WI38 (cell line): ENCODE measurements at regions not wholly inside any gene's neighbourhood (a gene's known extent, or its start where the extent isn't known, plus 50 kb on each side); places are given as distances from the start of the nearest gene placed in this dataset.

ENCODE experiments used
- H3K4me3 ChIP-seq: 2 replicates; pipeline ENCODE4 v1.5.1; 2011; ENCODE audit warnings: low read depth, mild to moderate bottlenecking, control low read depth, low read length
- TF ChIP-seq, protein P1 (sequence below): IDR thresholded peaks from 2 replicates; pipeline ENCODE4 v1.5.1; 2012; ENCODE audit warnings: low read depth, mild to moderate bottlenecking, control low read depth, low read length

DNA sequence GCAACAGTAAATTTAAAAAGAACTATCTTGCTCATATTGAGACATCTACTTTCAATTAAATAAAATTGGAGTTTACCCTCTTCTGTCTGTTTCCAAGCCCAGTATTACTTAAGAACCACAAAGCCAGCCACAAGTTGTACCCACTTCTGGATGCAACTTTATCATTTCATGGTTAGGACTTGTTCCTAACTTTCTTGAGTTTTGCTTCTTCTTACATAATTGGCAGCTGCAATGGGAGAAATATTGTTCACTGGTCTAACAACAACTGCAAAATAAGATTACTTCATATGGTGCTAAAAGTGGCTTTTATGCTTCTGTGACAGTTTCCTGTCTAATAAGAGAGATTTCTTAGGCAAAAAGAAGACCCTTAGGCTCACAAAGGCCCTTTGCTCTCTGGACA, 240.6 kb downstream of the OTOL1 start:
- no peak overlapping the region for H3K4me3 ChIP-seq
- TF ChIP-seq, protein P1, sequence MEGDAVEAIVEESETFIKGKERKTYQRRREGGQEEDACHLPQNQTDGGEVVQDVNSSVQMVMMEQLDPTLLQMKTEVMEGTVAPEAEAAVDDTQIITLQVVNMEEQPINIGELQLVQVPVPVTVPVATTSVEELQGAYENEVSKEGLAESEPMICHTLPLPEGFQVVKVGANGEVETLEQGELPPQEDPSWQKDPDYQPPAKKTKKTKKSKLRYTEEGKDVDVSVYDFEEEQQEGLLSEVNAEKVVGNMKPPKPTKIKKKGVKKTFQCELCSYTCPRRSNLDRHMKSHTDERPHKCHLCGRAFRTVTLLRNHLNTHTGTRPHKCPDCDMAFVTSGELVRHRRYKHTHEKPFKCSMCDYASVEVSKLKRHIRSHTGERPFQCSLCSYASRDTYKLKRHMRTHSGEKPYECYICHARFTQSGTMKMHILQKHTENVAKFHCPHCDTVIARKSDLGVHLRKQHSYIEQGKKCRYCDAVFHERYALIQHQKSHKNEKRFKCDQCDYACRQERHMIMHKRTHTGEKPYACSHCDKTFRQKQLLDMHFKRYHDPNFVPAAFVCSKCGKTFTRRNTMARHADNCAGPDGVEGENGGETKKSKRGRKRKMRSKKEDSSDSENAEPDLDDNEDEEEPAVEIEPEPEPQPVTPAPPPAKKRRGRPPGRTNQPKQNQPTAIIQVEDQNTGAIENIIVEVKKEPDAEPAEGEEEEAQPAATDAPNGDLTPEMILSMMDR: no peak

DNA sequence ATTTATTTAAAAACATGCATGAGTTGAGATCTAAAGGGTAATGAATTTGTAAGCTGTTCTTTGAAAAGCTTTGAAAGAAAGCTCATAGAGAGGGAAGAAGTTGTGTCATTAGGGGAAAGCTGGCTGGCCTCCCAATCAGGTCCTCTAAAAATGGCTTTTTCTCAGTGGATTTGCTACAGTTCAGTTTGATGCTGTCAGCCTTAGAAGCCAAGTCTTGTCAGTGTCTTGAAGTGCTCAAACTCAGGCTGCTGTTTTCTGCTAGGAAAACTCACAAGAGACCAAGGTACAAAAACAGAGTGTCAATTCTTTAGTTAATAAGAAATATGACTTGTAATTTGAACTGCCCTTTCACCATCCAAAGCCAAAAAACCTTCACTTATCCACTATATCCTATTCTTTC, 243.8 kb downstream of the OTOL1 start:
- no peak overlapping the region for H3K4me3 ChIP-seq
- TF ChIP-seq, protein P1: no peak

DNA sequence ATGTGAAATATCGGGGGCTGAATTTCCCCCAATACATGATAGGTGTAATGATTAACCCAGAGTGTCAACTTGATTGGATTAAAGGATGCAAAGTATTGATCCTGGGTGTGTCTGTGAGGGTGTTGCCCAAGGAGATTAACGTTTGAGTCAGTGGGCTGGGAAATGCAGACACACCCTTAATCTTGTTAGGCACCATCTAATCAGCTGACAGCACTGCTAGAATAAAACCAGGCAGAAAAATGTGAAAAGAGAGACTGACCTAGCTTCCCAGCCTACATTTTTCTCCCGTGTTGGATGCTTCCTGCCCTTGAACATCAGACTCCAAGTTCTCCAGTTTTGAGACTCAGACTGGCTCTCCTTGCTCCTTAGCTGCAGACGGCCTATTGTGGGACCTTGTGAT, 247.8 kb downstream of the OTOL1 start:
- no peak overlapping the region for H3K4me3 ChIP-seq
- TF ChIP-seq, protein P1: no peak

DNA sequence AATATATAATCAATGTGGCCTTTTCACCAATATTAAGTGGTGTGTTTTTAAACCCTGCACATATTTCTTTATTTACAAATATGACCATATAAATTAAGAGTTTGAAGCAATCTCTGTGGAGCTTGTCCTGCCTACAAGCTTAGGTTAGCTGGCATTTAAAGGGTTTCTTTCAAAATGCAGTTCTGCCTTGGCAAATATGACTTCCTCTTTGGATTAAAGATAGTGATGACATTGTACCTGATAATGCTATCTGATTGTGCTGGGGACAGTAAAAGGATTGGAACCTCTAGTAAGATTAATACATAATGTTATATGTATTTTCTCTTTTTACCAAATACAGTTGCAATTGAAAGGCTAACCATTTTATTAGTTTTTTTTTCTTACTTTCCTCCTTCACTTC, 249.1 kb downstream of the OTOL1 start:
- no peak overlapping the region for H3K4me3 ChIP-seq
- TF ChIP-seq, protein P1: no peak

DNA sequence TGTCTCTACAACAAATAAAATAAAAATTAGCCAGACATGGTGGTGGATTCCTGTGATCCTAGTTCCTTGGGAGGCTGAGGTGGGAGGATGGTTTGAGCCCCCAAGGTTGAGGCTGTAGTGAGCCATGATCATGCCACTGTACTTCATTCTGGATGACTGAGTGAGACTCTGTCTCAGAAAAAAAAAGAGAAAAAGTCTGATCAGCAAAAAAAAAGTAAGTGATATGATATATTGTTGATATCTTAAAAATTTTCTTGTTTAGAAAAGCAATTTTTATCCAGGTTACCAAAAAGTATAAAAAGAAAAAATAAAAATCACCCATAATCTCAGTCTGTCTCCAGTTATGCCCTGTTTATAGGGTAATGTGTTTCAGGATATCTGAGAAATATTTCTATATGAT, 251.4 kb downstream of the OTOL1 start:
- TF ChIP-seq, protein P1: no peak
- H3K4me3 ChIP-seq: no peak overlapping the region

DNA sequence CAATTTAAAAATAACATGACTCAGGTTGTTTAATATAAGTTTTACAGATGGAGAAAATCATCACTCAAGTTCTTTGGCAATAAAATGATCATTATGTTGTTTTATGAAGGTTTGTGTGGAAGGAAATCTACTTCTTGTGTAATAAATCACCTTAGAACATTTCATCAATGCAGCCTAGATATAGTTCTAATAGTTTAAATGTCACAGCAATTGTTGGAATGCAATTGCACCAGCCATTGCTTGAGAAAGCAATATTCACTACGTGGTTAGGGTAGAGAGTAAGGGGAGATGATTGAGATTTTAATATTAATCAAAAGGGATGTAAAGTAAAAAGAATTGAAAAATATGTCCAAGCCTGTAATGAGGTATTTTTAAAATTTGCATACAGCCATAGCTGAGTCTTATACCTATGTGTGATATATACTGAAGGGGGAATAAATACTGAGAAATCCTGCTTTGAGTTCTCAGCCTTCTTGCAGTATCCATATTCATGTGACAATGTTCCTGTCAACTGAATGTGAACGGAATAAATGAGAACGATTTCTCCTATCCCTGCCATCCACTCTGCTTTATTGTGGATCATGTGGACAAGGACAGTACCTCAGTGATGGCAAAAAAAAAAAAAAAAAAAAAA, 257.9 kb downstream of the OTOL1 start:
- TF ChIP-seq, protein P1: no peak
- no peak overlapping the region for H3K4me3 ChIP-seq

DNA sequence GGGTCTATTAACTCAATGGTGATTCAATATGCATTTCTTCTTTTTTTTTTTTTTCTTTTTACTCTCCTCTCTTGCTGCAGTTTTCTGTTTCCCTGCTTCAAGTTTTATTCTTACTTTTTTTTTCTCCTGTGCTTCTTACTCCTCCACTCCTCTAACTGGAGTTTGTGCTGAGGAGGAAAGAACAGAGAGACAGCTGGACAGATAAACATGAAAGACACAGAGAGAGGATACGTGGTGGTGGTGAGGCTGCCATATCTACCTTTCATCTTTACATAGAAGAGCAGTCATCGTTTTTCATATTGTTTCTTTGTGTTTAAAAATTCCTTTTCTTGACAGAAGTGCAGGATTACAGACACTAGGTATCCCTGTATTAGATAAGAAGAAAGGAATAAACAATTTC, 262.8 kb downstream of the OTOL1 start:
- TF ChIP-seq, protein P1: no peak
- no peak overlapping the region for H3K4me3 ChIP-seq
